Renal cortex interstitium (tissue), 11 donors: ENCODE measurements at regions not wholly inside any gene's neighbourhood (a gene's known extent, or its start where the extent isn't known, plus 50 kb on each side); places are given as distances from the start of the nearest gene placed in this dataset.
A peak's percentile ranks its signal among the peaks of the same experiment; 100 is the strongest.
"Not testable (repeated sequence)": the region's sequence is repeated elsewhere in the genome, so short reads cannot be mapped to it uniquely, and the experiment has no call there.

Experiments used
- DNase-seq, 11 donors: peaks; one replicate each; pipeline ENCODE4 v3.0.0-alpha.2; 2013; ENCODE audit warnings: low read depth in 9 of 11, low spot score in 4 of 11; ENCODE audit errors: extremely low read depth in 1 of 11

GRCh38 chr17:37830151-37830993, 85.5 kb upstream of the HNF1B start:
- DNase-seq: peak in 6 of 11 donors; percentile 31 to 75 (median 58)

GRCh38 chr17:37829592-37830123, 84.8 kb upstream of the HNF1B start:
- DNase-seq: no peak

GRCh38 chr17:37828651-37829124, 83.8 kb upstream of the HNF1B start:
- no peak for DNase-seq

GRCh38 chr17:37827905-37828650, 83.2 kb upstream of the HNF1B start:
- no peak for DNase-seq

GRCh38 chr17:37826497-37827430, 81.9 kb upstream of the HNF1B start:
- no peak for DNase-seq

GRCh38 chr17:37825851-37826250, 81.0 kb upstream of the HNF1B start:
- no peak for DNase-seq

GRCh38 chr17:37824534-37825485, 80.0 kb upstream of the HNF1B start:
- DNase-seq: no peak

GRCh38 chr17:37823996-37824395, 79.1 kb upstream of the HNF1B start:
- DNase-seq: no peak

- no peak for DNase-seq
Observed at GRCh38 chr17:37820995-37821713, 76.3 kb upstream of the HNF1B start.

- no peak for DNase-seq
Observed at GRCh38 chr17:37820313-37820994, 75.6 kb upstream of the HNF1B start.

- DNase-seq: no peak
Observed at GRCh38 chr17:37818689-37819088, 73.8 kb upstream of the HNF1B start.

GRCh38 chr17:37816950-37817349, 72.1 kb upstream of the HNF1B start:
- no peak for DNase-seq

- DNase-seq: no peak
Observed at GRCh38 chr17:37815536-37815935, 70.7 kb upstream of the HNF1B start.

GRCh38 chr17:37813751-37814150, 68.9 kb upstream of the HNF1B start:
- DNase-seq: no peak

GRCh38 chr17:37808846-37809245, 64.0 kb upstream of the HNF1B start:
- DNase-seq: not testable (repeated sequence)

GRCh38 chr17:37802712-37803416, 58.0 kb upstream of the HNF1B start:
- no peak for DNase-seq
